Astrocyte (in vitro differentiated cells and primary cell): ENCODE measurements at regions not wholly inside any gene's neighbourhood (a gene's known extent, or its start where the extent isn't known, plus 50 kb on each side); places are given as distances from the start of the nearest gene placed in this dataset.

Experiments
- DNase-seq: peaks from one replicate; pipeline ENCODE4 v3.0.0-alpha.2; 2010; ENCODE audit warnings: low read depth
- FAIRE-seq: peaks from 2 replicates; lab custom pipeline; 2011; peaks lifted over from hg19 to GRCh38; lab: Jason Lieb, UNC
- H2AFZ ChIP-seq: 2 replicates; pipeline ENCODE4 v1.6.0; 2012; ENCODE audit warnings: low read depth, low read length, inconsistent platforms
- H3K27ac ChIP-seq: 2 replicates; pipeline ENCODE4 v1.5.1; 2011; ENCODE audit warnings: low read depth, low read length, inconsistent platforms
- H3K27me3 ChIP-seq: 2 replicates; pipeline ENCODE4 v1.6.0; 2011; ENCODE audit warnings: low read length, inconsistent platforms; ENCODE audit not compliant: insufficient read depth
- H3K36me3 ChIP-seq: 2 replicates; pipeline ENCODE4 v1.5.1; 2011; ENCODE audit warnings: low read length, inconsistent platforms; ENCODE audit not compliant: insufficient read depth
- H3K4me1 ChIP-seq: 2 replicates; pipeline ENCODE4 v1.5.1; 2011; ENCODE audit warnings: low read length, inconsistent platforms; ENCODE audit not compliant: insufficient read depth
- H3K4me2 ChIP-seq: 2 replicates; pipeline ENCODE4 v1.6.0; 2012; ENCODE audit warnings: low read length, inconsistent platforms
- H3K4me3 ChIP-seq: 2 replicates; pipeline ENCODE4 v1.5.1; 2011; ENCODE audit warnings: low read depth, mild to moderate bottlenecking, low read length, inconsistent platforms; ENCODE audit not compliant: insufficient read depth
- H3K79me2 ChIP-seq: 2 replicates; pipeline ENCODE4 v1.6.0; 2012; ENCODE audit warnings: mild to moderate bottlenecking, low read length, inconsistent platforms; ENCODE audit not compliant: insufficient read depth
- H3K9ac ChIP-seq: 2 replicates; pipeline ENCODE4 v1.6.0; 2012; ENCODE audit warnings: mild to moderate bottlenecking, low read length, inconsistent platforms
- H3K9me3 ChIP-seq: 2 replicates; pipeline ENCODE4 v1.5.1; 2012; ENCODE audit warnings: low read depth, mild to moderate bottlenecking, low read length, inconsistent platforms; ENCODE audit not compliant: insufficient read depth
- H4K20me1 ChIP-seq: 2 replicates; pipeline ENCODE4 v1.6.0; 2012; ENCODE audit warnings: low read length, inconsistent platforms; ENCODE audit not compliant: insufficient read depth
- H3K27ac Mint-ChIP-seq: one replicate; pipeline ENCODE4 v1.8.0; 2021; ENCODE audit warnings: mild to moderate bottlenecking, mixed read lengths; ENCODE audit not compliant: unreplicated experiment
- H3K27me3 Mint-ChIP-seq: one replicate; pipeline ENCODE4 v1.8.0; 2021; ENCODE audit warnings: low read depth, mixed read lengths; ENCODE audit not compliant: unreplicated experiment
- H3K36me3 Mint-ChIP-seq: one replicate; pipeline ENCODE4 v1.8.0; 2021; ENCODE audit warnings: low read depth, mixed read lengths; ENCODE audit not compliant: unreplicated experiment
- H3K4me1 Mint-ChIP-seq: one replicate; pipeline ENCODE4 v1.8.0; 2021; ENCODE audit warnings: low read depth, mixed read lengths; ENCODE audit not compliant: unreplicated experiment
- H3K4me3 Mint-ChIP-seq: one replicate; pipeline ENCODE4 v1.8.0; 2021; ENCODE audit warnings: mild to moderate bottlenecking, moderate library complexity, mixed read lengths; ENCODE audit not compliant: unreplicated experiment
- H3K9me3 Mint-ChIP-seq: one replicate; pipeline ENCODE4 v1.8.0; 2021; ENCODE audit warnings: mild to moderate bottlenecking, mixed read lengths; ENCODE audit not compliant: unreplicated experiment
- EZH2 ChIP-seq: IDR thresholded peaks from 2 replicates; pipeline ENCODE4 v1.6.1; 2012; ENCODE audit warnings: mild to moderate bottlenecking, low read length, inconsistent platforms; ENCODE audit not compliant: insufficient read depth
- TF ChIP-seq, protein P1 (sequence below): IDR thresholded peaks from 2 replicates; pipeline ENCODE4 v1.5.1; 2011; ENCODE audit warnings: low read depth, mild to moderate bottlenecking, inconsistent platforms, low read length, moderate library complexity; ENCODE audit not compliant: insufficient read depth

DNA sequence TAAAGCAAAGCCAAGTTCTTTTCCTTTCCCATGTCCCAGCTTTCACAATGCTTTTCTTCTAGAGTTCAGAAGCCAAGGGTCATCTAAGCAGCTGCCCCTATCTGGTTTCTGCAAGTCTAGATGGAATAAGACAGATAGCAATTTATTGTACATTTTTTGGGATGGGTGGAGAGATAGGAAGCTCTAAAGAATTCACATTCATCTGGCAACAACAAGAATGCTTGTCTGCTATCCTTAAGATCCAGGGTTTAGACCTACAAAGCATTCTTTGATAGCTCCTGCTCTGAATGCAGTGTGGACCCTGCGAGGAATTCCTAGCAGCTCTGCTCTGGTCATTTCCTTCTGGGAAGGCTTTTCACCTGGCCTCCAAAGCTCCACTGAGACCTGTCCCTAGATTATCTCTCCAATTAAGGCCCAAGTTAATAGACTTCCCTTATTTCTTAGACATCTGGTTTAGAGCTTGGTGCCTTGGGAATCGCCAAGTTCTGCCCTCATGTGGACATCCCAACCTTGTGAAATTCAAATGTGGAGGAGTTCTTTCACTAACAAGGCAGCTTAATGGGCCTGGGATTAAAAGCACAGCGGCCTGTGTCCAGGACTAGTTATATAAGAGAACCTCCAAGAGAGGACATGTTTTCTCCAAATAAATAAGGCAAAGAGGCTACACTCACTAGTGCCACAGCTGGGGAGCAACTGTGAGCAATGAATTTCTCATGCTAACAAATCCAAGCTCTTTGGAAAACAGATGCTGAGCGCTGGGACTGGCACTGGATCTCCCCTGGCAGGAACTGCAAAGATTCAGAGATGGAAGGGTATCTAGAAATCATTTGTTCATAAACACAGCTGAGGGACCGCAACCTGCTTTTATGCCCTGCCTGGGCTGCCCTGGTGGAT, 384.5 kb upstream of the DDHD1 start:
- Histone ChIP-seq H3K27me3 (no peaks in the 10 kb centered on the region), H4K20me1 (no peaks in the 10 kb centered on the region), H3K79me2 (no peaks in the 10 kb centered on the region), H3K36me3 (no peaks in the 10 kb centered on the region), H3K4me3 (no peak overlapping the region), H3K9me3 (no peaks in the 10 kb centered on the region), H3K4me2 (no peak overlapping the region), H3K9ac (no peak overlapping the region), H2AFZ (no peak overlapping the region), H3K4me1 (peaks cover 4% of the 10 kb centered on the region), H3K27ac (no peak overlapping the region)
- FAIRE-seq: no peak
- no peak overlapping the region for H3K4me3 Mint-ChIP-seq
- peaks cover 8% of the 10 kb centered on the region for H3K4me1 Mint-ChIP-seq
- no peak overlapping the region for H3K27ac Mint-ChIP-seq
- no peak for TF ChIP-seq EZH2
- TF ChIP-seq, protein P1, sequence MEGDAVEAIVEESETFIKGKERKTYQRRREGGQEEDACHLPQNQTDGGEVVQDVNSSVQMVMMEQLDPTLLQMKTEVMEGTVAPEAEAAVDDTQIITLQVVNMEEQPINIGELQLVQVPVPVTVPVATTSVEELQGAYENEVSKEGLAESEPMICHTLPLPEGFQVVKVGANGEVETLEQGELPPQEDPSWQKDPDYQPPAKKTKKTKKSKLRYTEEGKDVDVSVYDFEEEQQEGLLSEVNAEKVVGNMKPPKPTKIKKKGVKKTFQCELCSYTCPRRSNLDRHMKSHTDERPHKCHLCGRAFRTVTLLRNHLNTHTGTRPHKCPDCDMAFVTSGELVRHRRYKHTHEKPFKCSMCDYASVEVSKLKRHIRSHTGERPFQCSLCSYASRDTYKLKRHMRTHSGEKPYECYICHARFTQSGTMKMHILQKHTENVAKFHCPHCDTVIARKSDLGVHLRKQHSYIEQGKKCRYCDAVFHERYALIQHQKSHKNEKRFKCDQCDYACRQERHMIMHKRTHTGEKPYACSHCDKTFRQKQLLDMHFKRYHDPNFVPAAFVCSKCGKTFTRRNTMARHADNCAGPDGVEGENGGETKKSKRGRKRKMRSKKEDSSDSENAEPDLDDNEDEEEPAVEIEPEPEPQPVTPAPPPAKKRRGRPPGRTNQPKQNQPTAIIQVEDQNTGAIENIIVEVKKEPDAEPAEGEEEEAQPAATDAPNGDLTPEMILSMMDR: no peak
- H3K9me3 Mint-ChIP-seq: no peaks in the 10 kb centered on the region
- no peak for DNase-seq
- H3K36me3 Mint-ChIP-seq: no peaks in the 10 kb centered on the region
- H3K27me3 Mint-ChIP-seq: no peaks in the 10 kb centered on the region

DNA sequence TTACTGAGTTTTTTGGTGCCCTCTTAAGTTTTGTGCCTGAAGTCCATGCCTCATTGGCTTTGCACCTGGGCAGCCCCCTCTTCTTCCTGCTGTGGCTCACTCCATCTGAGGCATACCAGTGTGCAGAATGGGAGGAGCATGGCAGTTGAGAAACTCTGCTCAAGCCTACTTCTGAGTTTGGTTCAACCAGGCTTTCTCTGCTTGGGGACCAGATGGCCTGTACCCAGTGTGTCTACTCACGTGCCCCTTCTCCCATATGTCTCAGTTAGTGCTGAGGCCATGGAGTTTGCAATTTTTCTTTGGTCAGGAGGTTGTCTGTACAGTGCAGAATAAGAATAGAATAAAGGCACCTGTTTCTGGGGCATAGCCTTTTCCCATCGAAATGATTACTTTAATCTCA, 383.3 kb upstream of the DDHD1 start:
- no peaks in the 10 kb centered on the region for H3K4me1 ChIP-seq
- H3K9me3 ChIP-seq: no peaks in the 10 kb centered on the region
- no peak overlapping the region for H3K9ac ChIP-seq
- H3K27ac ChIP-seq: no peak overlapping the region
- no peak overlapping the region for H3K4me3 ChIP-seq
- Mint-ChIP-seq H3K36me3 (no peaks in the 10 kb centered on the region), H3K27ac (no peak overlapping the region), H3K9me3 (no peaks in the 10 kb centered on the region), H3K27me3 (no peaks in the 10 kb centered on the region), H3K4me1 (peaks cover 8% of the 10 kb centered on the region), H3K4me3 (no peak overlapping the region)
- FAIRE-seq (no peak), DNase-seq (no peak)
- no peaks in the 10 kb centered on the region for H4K20me1 ChIP-seq
- H2AFZ ChIP-seq: no peak overlapping the region
- TF ChIP-seq, protein P1: no peak
- no peak for TF ChIP-seq EZH2
- no peaks in the 10 kb centered on the region for H3K27me3 ChIP-seq
- H3K4me2 ChIP-seq: no peak overlapping the region
- no peaks in the 10 kb centered on the region for H3K79me2 ChIP-seq
- H3K36me3 ChIP-seq: no peaks in the 10 kb centered on the region

DNA sequence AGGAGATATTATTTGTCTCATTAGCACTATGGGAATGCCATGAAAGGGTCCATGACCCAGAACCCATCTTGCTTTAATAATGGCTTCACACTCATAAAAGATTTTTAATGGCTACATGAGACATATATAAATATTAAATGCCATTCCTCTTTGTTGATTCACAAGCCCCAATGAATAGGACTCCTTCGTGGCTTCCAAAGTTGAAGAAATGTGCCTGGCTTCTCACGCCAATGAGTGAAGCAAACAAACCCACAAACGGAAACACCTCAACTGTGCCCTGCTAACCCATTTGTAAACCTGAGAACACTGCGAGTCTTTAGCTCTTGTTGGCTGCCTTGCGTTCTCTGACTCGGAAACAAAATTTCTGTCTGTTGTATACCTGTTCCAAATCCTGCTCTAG, 381.7 kb upstream of the DDHD1 start:
- no peaks in the 10 kb centered on the region for H3K27me3 ChIP-seq
- Mint-ChIP-seq H3K27ac (no peak overlapping the region), H3K36me3 (no peaks in the 10 kb centered on the region), H3K9me3 (no peaks in the 10 kb centered on the region), H3K27me3 (no peaks in the 10 kb centered on the region), H3K4me3 (no peak overlapping the region), H3K4me1 (peaks cover 3% of the 10 kb centered on the region)
- no peak overlapping the region for H3K9ac ChIP-seq
- FAIRE-seq: no peak
- no peaks in the 10 kb centered on the region for H3K9me3 ChIP-seq
- no peaks in the 10 kb centered on the region for H3K4me1 ChIP-seq
- H3K27ac ChIP-seq: no peak overlapping the region
- TF ChIP-seq, protein P1: no peak
- no peak for TF ChIP-seq EZH2
- no peak overlapping the region for H3K4me3 ChIP-seq
- no peaks in the 10 kb centered on the region for H3K79me2 ChIP-seq
- H3K4me2 ChIP-seq: no peak overlapping the region
- peak; percentile 26 for DNase-seq
- H2AFZ ChIP-seq: no peak overlapping the region
- H4K20me1 ChIP-seq: no peaks in the 10 kb centered on the region
- no peaks in the 10 kb centered on the region for H3K36me3 ChIP-seq
